ENCODE measurements at regions not wholly inside any gene's neighbourhood (a gene's known extent, or its start where the extent isn't known, plus 50 kb on each side); places are given as distances from the start of the nearest gene placed in this dataset.

GRCh38 chr3:20361000-20361399 lies 175.0 kb upstream of the SGO1 start:
- ATAC-seq (no peak), DNase-seq (ENCODE audit: low spot score) (no peak)

DNA sequence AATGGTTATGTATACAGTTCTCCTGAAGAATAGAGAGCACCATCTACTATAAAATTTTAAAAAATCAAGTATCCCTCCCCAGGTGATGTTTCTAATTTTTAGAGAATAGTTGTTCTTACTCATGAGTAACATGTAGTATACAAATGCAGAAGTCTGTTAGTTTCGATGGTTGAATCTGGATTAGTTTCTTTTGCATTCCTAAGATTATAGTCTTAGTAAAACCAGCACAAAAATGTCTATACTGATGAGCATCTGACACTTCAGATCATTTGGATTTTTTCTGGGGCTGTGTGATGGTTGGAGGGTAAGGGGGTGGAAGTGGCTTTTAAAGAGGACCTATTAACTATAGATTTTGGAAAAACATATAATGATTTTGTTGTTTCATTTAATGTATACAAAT lies 167.3 kb upstream of the SGO1 start:
- no peak for ATAC-seq
- DNase-seq (ENCODE audit: low spot score), result no peak

DNA sequence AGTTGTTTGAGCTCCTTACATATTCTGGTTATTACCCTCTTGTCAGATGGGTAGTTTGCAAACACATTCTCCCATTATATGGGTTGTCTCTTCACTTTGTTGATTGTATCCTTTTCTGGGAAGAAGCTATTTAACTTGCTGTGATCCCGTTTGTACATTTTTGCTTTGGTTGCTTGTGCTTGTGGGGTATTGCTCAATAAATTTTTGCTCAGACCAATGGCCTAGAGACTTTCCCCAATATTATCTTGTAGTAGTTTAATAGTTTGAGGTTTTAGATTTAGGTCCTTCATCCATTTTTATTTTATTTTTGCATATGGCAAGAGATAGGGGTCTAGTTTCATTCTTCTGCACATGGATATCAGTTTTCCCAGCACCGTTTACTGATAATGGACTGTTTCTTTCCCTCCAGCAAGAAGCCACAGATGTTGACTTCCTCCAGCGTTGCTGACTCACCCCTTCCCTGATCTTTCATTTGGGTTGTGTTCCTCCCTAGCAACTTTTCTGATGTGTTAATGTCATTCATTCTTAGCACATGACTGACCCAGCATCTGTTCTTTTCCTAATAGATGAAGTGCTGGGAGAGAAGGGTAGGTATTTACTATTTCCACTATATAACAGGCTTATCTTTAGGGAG lies 166.7 kb upstream of the SGO1 start:
- ATAC-seq (no peak), DNase-seq (ENCODE audit: low spot score) (no peak)

DNA sequence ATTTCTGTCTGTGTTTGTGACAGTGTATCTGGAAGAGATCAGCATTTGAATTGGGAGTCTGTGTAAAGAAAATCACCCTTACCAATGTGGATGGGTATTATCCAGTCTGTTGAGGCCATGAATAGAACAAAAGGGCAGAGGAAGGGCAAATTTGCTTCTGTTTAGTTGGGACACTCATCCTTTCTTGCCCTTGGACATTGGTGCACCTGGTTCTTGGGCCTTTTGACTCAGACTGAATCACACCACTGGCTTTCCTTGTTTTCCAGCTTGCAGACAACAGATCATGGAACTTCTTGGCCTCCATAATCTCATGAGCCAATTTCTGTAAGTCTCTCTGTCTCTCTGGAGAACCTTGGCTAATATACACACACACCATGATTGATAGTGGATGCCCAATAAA lies 164.4 kb upstream of the SGO1 start:
- no peak for ATAC-seq
- DNase-seq (ENCODE audit: low spot score), result no peak

DNA sequence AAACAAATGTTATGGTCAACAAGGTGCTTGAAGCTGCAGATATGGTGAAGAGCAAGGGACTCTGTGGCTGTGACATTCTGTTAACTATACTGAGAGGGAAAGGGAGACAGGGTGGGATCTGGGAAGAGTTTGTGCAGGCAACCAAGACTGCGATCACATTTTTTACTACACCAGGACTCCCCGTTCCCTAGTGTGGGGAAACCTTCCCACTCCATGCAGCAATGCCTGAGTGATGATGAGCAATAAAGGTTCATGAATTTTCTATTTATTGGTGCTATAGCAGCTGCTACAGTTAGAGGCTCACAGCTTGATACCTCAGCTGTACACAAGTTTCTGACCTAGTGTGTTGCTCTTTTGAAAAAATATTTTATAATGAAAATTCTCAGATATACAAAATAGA lies 160.9 kb upstream of the SGO1 start:
- no peak for ATAC-seq
- DNase-seq (ENCODE audit: low spot score), result no peak

GRCh38 chr3:20346369-20346768 lies 160.4 kb upstream of the SGO1 start:
- ATAC-seq, result no peak
- DNase-seq (ENCODE audit: low spot score), result no peak

GRCh38 chr3:20344400-20344959 lies 158.5 kb upstream of the SGO1 start:
- ATAC-seq, result no peak
- DNase-seq (ENCODE audit: low spot score), result no peak

GRCh38 chr3:20343790-20344189 lies 157.8 kb upstream of the SGO1 start:
- no peak for ATAC-seq

GRCh38 chr3:20340324-20340928 lies 154.4 kb upstream of the SGO1 start:
- peak; percentile 73 for DNase-seq (ENCODE audit: low spot score)
- ATAC-seq, result peak; percentile 99

More at GRCh38 chr3:20343790-20344189, 157.8 kb upstream of the SGO1 start:
- DNase-seq (ENCODE audit: low spot score), result no peak

DNA sequence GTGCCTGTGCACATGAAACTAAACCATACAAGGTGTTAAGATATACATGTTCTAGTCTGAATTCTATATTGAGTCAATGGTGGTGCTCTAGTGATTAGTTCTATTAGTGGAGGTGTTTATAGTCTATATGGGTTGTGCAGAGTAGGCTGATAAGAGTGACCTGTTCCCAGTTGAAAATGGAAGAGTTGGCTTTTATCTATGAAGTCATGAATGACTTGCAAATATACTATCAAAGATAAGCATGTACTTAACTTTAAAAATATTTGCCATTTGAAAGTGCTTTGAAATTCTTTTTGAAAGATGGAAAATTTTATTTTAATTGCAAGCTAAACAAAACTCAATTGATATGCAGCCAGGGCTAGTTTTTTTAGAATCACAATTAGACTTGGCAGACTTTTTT lies 150.6 kb upstream of the SGO1 start:
- ATAC-seq (no peak), DNase-seq (ENCODE audit: low spot score) (no peak)

DNA sequence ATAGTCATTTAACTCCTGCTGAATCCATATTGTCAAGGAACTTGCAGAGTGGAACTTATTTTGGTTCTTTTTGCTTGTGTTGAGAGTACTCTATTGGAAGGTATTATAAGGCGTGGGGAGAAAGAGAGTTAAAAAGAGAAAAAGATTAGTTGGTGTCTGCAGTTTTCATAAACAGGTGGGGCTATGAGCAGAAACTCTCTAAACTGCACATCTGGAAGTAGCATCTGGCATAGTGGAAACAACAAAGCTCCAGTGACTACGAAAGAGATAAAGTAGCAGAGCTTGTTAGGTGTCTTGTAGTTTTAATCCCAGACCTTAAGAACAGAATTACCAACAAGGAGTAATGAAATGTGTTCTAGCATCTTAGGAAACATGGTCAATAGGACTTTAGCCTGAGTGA lies 148.8 kb upstream of the SGO1 start:
- ATAC-seq (no peak), DNase-seq (ENCODE audit: low spot score) (no peak)

GRCh38 chr3:20327889-20328288 lies 141.9 kb upstream of the SGO1 start:
- ATAC-seq (no peak), DNase-seq (ENCODE audit: low spot score) (no peak)

DNA sequence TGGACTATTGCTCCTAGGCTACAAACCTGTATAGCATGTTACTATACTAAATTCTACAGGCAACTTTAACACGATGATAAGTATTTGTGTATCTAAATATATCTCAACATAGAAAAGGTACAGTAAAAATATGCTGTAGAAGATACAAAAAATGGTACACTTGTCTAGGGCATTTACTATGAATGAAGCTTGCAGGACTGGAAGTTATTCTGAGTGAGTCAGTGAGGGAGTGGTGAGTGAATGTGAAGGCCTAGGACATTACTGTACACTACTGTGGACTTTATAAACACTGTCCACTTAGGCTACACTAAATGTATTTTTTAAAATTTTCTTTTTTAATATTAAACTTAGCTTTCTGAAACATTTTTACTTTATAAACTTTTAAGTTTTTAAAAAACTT lies 140.5 kb upstream of the SGO1 start:
- no peak for DNase-seq (ENCODE audit: low spot score)

GRCh38 chr3:20325563-20325962 lies 139.6 kb upstream of the SGO1 start:
- ATAC-seq, result no peak
- DNase-seq (ENCODE audit: low spot score), result no peak

More for the DNA sequence above, 140.5 kb upstream of the SGO1 start:
- no peak for ATAC-seq

GRCh38 chr3:20324664-20325478 lies 138.9 kb upstream of the SGO1 start:
- no peak for DNase-seq (ENCODE audit: low spot score)
- ATAC-seq, result no peak

- no peak for ATAC-seq
- no peak for DNase-seq (ENCODE audit: low spot score)
Measured at GRCh38 chr3:20323307-20323927, 137.4 kb upstream of the SGO1 start.

GRCh38 chr3:20322085-20322484 lies 136.1 kb upstream of the SGO1 start:
- no peak for DNase-seq (ENCODE audit: low spot score)
- ATAC-seq, result no peak

DNA sequence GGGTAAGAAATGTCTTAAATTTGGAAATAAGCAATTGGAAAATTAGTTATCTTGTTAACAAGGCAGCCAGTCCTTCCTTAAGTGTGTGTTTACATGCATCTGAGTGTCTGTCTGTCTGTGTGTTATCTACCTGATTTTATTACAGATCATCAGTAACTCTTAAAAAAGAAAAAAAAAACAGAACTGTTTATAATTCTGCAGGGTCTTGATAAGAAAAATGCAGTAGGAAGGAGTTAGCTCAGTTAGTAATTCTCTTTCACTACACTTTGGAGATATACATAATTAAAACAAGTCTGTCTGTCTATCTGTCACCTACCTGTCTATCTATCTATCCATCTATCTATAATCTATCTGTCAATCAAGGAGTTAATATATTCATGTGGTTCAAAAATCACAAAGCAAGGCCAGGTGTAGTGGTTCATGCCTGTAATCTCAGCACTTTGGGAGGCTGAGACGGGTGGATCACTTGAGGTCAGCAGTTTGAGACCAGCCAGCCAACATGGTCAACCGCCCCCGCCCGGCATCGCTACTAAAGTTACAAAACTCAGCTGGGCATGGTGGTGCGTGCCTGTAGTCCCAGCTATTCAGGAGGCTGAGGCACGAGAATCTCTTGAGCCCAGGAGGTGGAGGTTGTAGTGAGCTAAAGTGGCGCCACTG lies 135.5 kb upstream of the SGO1 start:
- DNase-seq (ENCODE audit: low spot score) (no peak), ATAC-seq (no peak)

DNA sequence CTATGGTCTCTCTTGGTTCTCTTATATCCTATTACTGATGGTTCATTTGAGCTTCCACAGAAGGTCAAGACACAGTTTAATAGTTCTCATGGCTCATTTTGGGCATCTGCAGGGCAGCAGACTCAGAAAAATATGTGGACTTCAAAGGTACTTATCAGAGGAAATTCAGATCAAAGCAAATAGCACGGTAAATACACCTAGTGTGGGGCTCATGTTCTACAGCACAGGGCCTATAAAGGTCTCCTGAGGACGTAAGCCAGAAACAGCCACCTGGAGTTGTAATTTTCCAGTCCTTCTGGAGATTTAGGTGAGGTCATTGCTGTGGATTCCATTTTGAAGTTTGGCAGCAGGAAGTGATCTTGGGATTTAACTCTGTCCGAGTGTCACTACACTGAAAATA lies 134.5 kb upstream of the SGO1 start:
- DNase-seq (ENCODE audit: low spot score), result no peak
- ATAC-seq, result no peak

- no peak for DNase-seq (ENCODE audit: low spot score)
- no peak for ATAC-seq
Measured at GRCh38 chr3:20319551-20319950, 133.5 kb upstream of the SGO1 start.

DNA sequence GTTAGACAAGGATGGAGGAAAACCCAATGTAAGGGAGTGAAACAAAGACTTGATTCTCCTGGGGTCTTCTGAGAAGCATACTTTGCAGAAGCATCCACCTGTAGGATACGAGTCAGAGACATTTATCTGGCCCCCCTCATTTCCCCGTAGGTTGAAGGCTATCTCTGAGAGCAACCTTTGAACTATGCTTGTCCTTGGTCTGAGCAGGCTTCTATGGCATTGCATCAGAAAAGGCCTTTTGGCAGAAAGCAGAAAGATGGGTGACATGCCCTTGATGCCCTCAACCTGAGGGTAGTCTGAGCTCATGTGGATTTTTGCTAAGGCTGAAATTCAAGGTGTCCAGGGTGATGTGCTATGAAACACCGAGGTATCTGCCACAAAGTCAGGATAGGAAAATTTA lies 131.6 kb upstream of the SGO1 start:
- DNase-seq (ENCODE audit: low spot score), result no peak
- ATAC-seq, result peak; percentile 57

All from left lobe of liver (tissue), 2 donors.